ENCODE measurements at regions not wholly inside any gene's neighbourhood (a gene's known extent, or its start where the extent isn't known, plus 50 kb on each side); places are given as distances from the start of the nearest gene placed in this dataset.

DNA sequence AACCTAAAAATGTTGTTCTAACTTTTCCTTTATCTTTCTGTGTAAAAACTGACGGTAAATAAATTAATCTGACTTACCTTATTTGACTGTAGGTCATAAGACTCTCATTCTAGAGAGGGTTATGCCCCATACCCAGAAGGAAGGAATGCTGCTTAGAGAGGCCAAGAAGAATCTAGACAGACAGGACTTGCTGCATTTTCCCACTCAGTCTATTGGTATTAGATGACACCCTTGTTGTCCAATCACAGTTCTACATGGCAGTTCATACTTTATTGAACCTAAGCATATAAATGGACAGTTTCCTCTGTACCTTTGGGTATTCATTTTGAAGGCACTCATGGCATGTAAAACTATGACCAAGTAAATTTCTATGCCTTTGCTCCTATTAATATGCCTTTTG lies 359.6 kb upstream of the ID4 start:
- Mint-ChIP-seq H3K4me1 (ENCODE audit: low read depth) (no peaks in the 10 kb centered on the region), H3K36me3 (ENCODE audit: low read depth) (no peaks in the 10 kb centered on the region), H3K4me3 (no peak overlapping the region), H3K27me3 (no peaks in the 10 kb centered on the region), H3K27ac (no peak overlapping the region), H3K9me3 (peaks cover 2% of the 10 kb centered on the region)
- H3K36me3 ChIP-seq (ENCODE audit: insufficient read depth, low read length) = no peaks in the 10 kb centered on the region
- H3K27me3 ChIP-seq (ENCODE audit: control insufficient read depth in 1 of 2, insufficient read depth in 2 of 2, low read length in 2 of 2) = no peaks in the 10 kb centered on the region
- no peak overlapping the region for H3K27ac ChIP-seq (ENCODE audit: low read depth in 1 of 2, low read length in 2 of 2)
- ATAC-seq (ENCODE audit: poor library complexity) (no peak), DNase-seq (no peak)
- intact Hi-C loops (cut with DNase I, micrococcal nuclease) = no loop called here
- TF ChIP-seq, protein P1, sequence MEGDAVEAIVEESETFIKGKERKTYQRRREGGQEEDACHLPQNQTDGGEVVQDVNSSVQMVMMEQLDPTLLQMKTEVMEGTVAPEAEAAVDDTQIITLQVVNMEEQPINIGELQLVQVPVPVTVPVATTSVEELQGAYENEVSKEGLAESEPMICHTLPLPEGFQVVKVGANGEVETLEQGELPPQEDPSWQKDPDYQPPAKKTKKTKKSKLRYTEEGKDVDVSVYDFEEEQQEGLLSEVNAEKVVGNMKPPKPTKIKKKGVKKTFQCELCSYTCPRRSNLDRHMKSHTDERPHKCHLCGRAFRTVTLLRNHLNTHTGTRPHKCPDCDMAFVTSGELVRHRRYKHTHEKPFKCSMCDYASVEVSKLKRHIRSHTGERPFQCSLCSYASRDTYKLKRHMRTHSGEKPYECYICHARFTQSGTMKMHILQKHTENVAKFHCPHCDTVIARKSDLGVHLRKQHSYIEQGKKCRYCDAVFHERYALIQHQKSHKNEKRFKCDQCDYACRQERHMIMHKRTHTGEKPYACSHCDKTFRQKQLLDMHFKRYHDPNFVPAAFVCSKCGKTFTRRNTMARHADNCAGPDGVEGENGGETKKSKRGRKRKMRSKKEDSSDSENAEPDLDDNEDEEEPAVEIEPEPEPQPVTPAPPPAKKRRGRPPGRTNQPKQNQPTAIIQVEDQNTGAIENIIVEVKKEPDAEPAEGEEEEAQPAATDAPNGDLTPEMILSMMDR (IDR thresholded peaks at IDR 0.05) = no peak
- H3K4me3 ChIP-seq (ENCODE audit: low read length) = no peak overlapping the region
- POLR2A ChIA-PET = no interaction called here
- CTCF ChIA-PET = no interaction called here
- H3K9me3 ChIP-seq (ENCODE audit: control insufficient read depth in 1 of 2, insufficient read depth in 1 of 2, low read length in 2 of 2) = peaks cover 0 to 14% of the 10 kb centered on the region in 2 experiments
- no peaks in the 10 kb centered on the region for H3K4me1 ChIP-seq (ENCODE audit: insufficient read depth, low read length)

GRCh38 chr6:19478273-19478672 lies 358.9 kb upstream of the ID4 start:
- H3K4me1 Mint-ChIP-seq (ENCODE audit: low read depth) = no peaks in the 10 kb centered on the region
- H3K9me3 ChIP-seq (ENCODE audit: control insufficient read depth in 1 of 2, insufficient read depth in 1 of 2, low read length in 2 of 2) = peaks cover 0 to 14% of the 10 kb centered on the region in 2 experiments
- no peaks in the 10 kb centered on the region for H3K36me3 Mint-ChIP-seq (ENCODE audit: low read depth)
- DNase-seq = no peak
- no peak overlapping the region for H3K27ac Mint-ChIP-seq
- no peak overlapping the region for H3K4me3 Mint-ChIP-seq
- no peaks in the 10 kb centered on the region for H3K27me3 ChIP-seq (ENCODE audit: control insufficient read depth in 1 of 2, insufficient read depth in 2 of 2, low read length in 2 of 2)
- no peaks in the 10 kb centered on the region for H3K27me3 Mint-ChIP-seq
- TF ChIP-seq, protein P1 (IDR thresholded peaks at IDR 0.05) = no peak
- no peaks in the 10 kb centered on the region for H3K36me3 ChIP-seq (ENCODE audit: insufficient read depth, low read length)
- CTCF ChIA-PET = no interaction called here
- H3K4me1 ChIP-seq (ENCODE audit: insufficient read depth, low read length) = no peaks in the 10 kb centered on the region
- peaks cover 2% of the 10 kb centered on the region for H3K9me3 Mint-ChIP-seq
- intact Hi-C loops (cut with DNase I, micrococcal nuclease) = no loop called here
- no peak overlapping the region for H3K4me3 ChIP-seq (ENCODE audit: low read length)
- ATAC-seq (ENCODE audit: poor library complexity) = no peak
- POLR2A ChIA-PET = interaction anchor here (0.5 kb wide), 1 partner anchor 81 kb away, joined by 3 read pairs; no protein-coding TSS in a partner anchor
- no peak overlapping the region for H3K27ac ChIP-seq (ENCODE audit: low read depth in 1 of 2, low read length in 2 of 2)

GRCh38 chr6:19478992-19479391 lies 358.2 kb upstream of the ID4 start:
- H3K27ac ChIP-seq (ENCODE audit: low read depth in 1 of 2, low read length in 2 of 2) = no peak overlapping the region
- POLR2A ChIA-PET = interaction anchor here (0.5 kb wide), 1 partner anchor 80 kb away, joined by 3 read pairs; no protein-coding TSS in a partner anchor
- TF ChIP-seq, protein P1 (IDR thresholded peaks at IDR 0.05) = no peak
- no peak for ATAC-seq (ENCODE audit: poor library complexity)
- intact Hi-C loops (cut with DNase I, micrococcal nuclease) = no loop called here
- peaks cover 0 to 14% of the 10 kb centered on the region in 2 experiments for H3K9me3 ChIP-seq (ENCODE audit: control insufficient read depth in 1 of 2, insufficient read depth in 1 of 2, low read length in 2 of 2)
- no peaks in the 10 kb centered on the region for H3K36me3 Mint-ChIP-seq (ENCODE audit: low read depth)
- no peak overlapping the region for H3K4me3 ChIP-seq (ENCODE audit: low read length)
- no peaks in the 10 kb centered on the region for H3K4me1 Mint-ChIP-seq (ENCODE audit: low read depth)
- H3K27me3 Mint-ChIP-seq = no peaks in the 10 kb centered on the region
- no peaks in the 10 kb centered on the region for H3K27me3 ChIP-seq (ENCODE audit: control insufficient read depth in 1 of 2, insufficient read depth in 2 of 2, low read length in 2 of 2)
- no peak overlapping the region for H3K27ac Mint-ChIP-seq
- no peak for DNase-seq
- CTCF ChIA-PET = no interaction called here
- no peaks in the 10 kb centered on the region for H3K4me1 ChIP-seq (ENCODE audit: insufficient read depth, low read length)
- no peak overlapping the region for H3K4me3 Mint-ChIP-seq
- no peaks in the 10 kb centered on the region for H3K9me3 Mint-ChIP-seq
- H3K36me3 ChIP-seq (ENCODE audit: insufficient read depth, low read length) = no peaks in the 10 kb centered on the region

Measured in CD4-positive, alpha-beta T cell (primary cell).